SK-N-SH (cell line): ENCODE measurements at regions not wholly inside any gene's neighbourhood (a gene's known extent, or its start where the extent isn't known, plus 50 kb on each side); places are given as distances from the start of the nearest gene placed in this dataset.

Source experiments
- CTCF ChIP-seq: fragments of 200-600 bp; sonication (generic); IDR thresholded peaks from 2 replicates; pipeline ENCODE4 v1.6.1; 2017; ENCODE audit warnings: antibody characterized with exemption, mild to moderate bottlenecking, moderate library complexity
- EP300 ChIP-seq, 2 experiments: IDR thresholded peaks; 2 replicates each; pipeline versions ENCODE4 v1.4.0 to v1.6.1; 2012; ENCODE audit warnings: borderline replicate concordance in 1 of 2, low read depth in 1 of 2, low read length in 1 of 2
- GABPA ChIP-seq: IDR thresholded peaks from 2 replicates; pipeline ENCODE4 v1.4.0; 2012; ENCODE audit warnings: low read depth, mild to moderate bottlenecking
- MAX ChIP-seq: IDR thresholded peaks from 2 replicates; pipeline ENCODE4 v1.4.0; 2012; ENCODE audit warnings: low read depth
- POLR2AphosphoS5 ChIP-seq: IDR thresholded peaks from 2 replicates; pipeline ENCODE4 v1.6.1; 2012; ENCODE audit warnings: low read depth, low read length
- TAF1 ChIP-seq: IDR thresholded peaks from 2 replicates; pipeline ENCODE4 v1.6.1; 2012; ENCODE audit warnings: low read depth, mild to moderate bottlenecking, low read length, moderate library complexity, borderline replicate concordance
- TEAD4 ChIP-seq: IDR thresholded peaks from 2 replicates; pipeline ENCODE4 v1.4.0; 2012; ENCODE audit warnings: mild to moderate bottlenecking, borderline replicate concordance; ENCODE audit not compliant: insufficient read depth
- YY1 ChIP-seq: IDR thresholded peaks from 2 replicates; pipeline ENCODE4 v1.4.0; 2012; ENCODE audit warnings: low read depth, mild to moderate bottlenecking

GRCh38 chr1:244118109-244118761, 67.2 kb downstream of the ZBTB18 start:
- TF ChIP-seq GABPA = no peak
- no peak for TF ChIP-seq CTCF
- no peak for TF ChIP-seq EP300 (IDR thresholded peaks at IDR 0.05; ENCODE audit: borderline replicate concordance in 1 of 2, low read depth in 1 of 2, low read length in 1 of 2)
- TF ChIP-seq POLR2AphosphoS5 = no peak
- no peak for TF ChIP-seq TEAD4
- TF ChIP-seq YY1 = no peak
- no peak for TF ChIP-seq MAX
- TF ChIP-seq TAF1 = no peak
